Astrocyte (in vitro differentiated cells and primary cell): ENCODE measurements at regions not wholly inside any gene's neighbourhood (a gene's known extent, or its start where the extent isn't known, plus 50 kb on each side); places are given as distances from the start of the nearest gene placed in this dataset.

ENCODE experiments used
- DNase-seq: peaks from one replicate; pipeline ENCODE4 v3.0.0-alpha.2; 2010; ENCODE audit warnings: low read depth
- FAIRE-seq: peaks from 2 replicates; lab custom pipeline; 2011; peaks lifted over from hg19 to GRCh38; lab: Jason Lieb, UNC
- H2AFZ ChIP-seq: 2 replicates; pipeline ENCODE4 v1.6.0; 2012; ENCODE audit warnings: low read depth, low read length, inconsistent platforms
- H3K27ac ChIP-seq: 2 replicates; pipeline ENCODE4 v1.5.1; 2011; ENCODE audit warnings: low read depth, low read length, inconsistent platforms
- H3K27me3 ChIP-seq: 2 replicates; pipeline ENCODE4 v1.6.0; 2011; ENCODE audit warnings: low read length, inconsistent platforms; ENCODE audit not compliant: insufficient read depth
- H3K36me3 ChIP-seq: 2 replicates; pipeline ENCODE4 v1.5.1; 2011; ENCODE audit warnings: low read length, inconsistent platforms; ENCODE audit not compliant: insufficient read depth
- H3K4me1 ChIP-seq: 2 replicates; pipeline ENCODE4 v1.5.1; 2011; ENCODE audit warnings: low read length, inconsistent platforms; ENCODE audit not compliant: insufficient read depth
- H3K4me2 ChIP-seq: 2 replicates; pipeline ENCODE4 v1.6.0; 2012; ENCODE audit warnings: low read length, inconsistent platforms
- H3K4me3 ChIP-seq: 2 replicates; pipeline ENCODE4 v1.5.1; 2011; ENCODE audit warnings: low read depth, mild to moderate bottlenecking, low read length, inconsistent platforms; ENCODE audit not compliant: insufficient read depth
- H3K79me2 ChIP-seq: 2 replicates; pipeline ENCODE4 v1.6.0; 2012; ENCODE audit warnings: mild to moderate bottlenecking, low read length, inconsistent platforms; ENCODE audit not compliant: insufficient read depth
- H3K9ac ChIP-seq: 2 replicates; pipeline ENCODE4 v1.6.0; 2012; ENCODE audit warnings: mild to moderate bottlenecking, low read length, inconsistent platforms
- H3K9me3 ChIP-seq: 2 replicates; pipeline ENCODE4 v1.5.1; 2012; ENCODE audit warnings: low read depth, mild to moderate bottlenecking, low read length, inconsistent platforms; ENCODE audit not compliant: insufficient read depth
- H4K20me1 ChIP-seq: 2 replicates; pipeline ENCODE4 v1.6.0; 2012; ENCODE audit warnings: low read length, inconsistent platforms; ENCODE audit not compliant: insufficient read depth
- H3K27ac Mint-ChIP-seq: one replicate; pipeline ENCODE4 v1.8.0; 2021; ENCODE audit warnings: mild to moderate bottlenecking, mixed read lengths; ENCODE audit not compliant: unreplicated experiment
- H3K27me3 Mint-ChIP-seq: one replicate; pipeline ENCODE4 v1.8.0; 2021; ENCODE audit warnings: low read depth, mixed read lengths; ENCODE audit not compliant: unreplicated experiment
- H3K36me3 Mint-ChIP-seq: one replicate; pipeline ENCODE4 v1.8.0; 2021; ENCODE audit warnings: low read depth, mixed read lengths; ENCODE audit not compliant: unreplicated experiment
- H3K4me1 Mint-ChIP-seq: one replicate; pipeline ENCODE4 v1.8.0; 2021; ENCODE audit warnings: low read depth, mixed read lengths; ENCODE audit not compliant: unreplicated experiment
- H3K4me3 Mint-ChIP-seq: one replicate; pipeline ENCODE4 v1.8.0; 2021; ENCODE audit warnings: mild to moderate bottlenecking, moderate library complexity, mixed read lengths; ENCODE audit not compliant: unreplicated experiment
- H3K9me3 Mint-ChIP-seq: one replicate; pipeline ENCODE4 v1.8.0; 2021; ENCODE audit warnings: mild to moderate bottlenecking, mixed read lengths; ENCODE audit not compliant: unreplicated experiment
- EZH2 ChIP-seq: IDR thresholded peaks from 2 replicates; pipeline ENCODE4 v1.6.1; 2012; ENCODE audit warnings: mild to moderate bottlenecking, low read length, inconsistent platforms; ENCODE audit not compliant: insufficient read depth
- TF ChIP-seq, protein P1 (sequence below): IDR thresholded peaks from 2 replicates; pipeline ENCODE4 v1.5.1; 2011; ENCODE audit warnings: low read depth, mild to moderate bottlenecking, inconsistent platforms, low read length, moderate library complexity; ENCODE audit not compliant: insufficient read depth

DNA sequence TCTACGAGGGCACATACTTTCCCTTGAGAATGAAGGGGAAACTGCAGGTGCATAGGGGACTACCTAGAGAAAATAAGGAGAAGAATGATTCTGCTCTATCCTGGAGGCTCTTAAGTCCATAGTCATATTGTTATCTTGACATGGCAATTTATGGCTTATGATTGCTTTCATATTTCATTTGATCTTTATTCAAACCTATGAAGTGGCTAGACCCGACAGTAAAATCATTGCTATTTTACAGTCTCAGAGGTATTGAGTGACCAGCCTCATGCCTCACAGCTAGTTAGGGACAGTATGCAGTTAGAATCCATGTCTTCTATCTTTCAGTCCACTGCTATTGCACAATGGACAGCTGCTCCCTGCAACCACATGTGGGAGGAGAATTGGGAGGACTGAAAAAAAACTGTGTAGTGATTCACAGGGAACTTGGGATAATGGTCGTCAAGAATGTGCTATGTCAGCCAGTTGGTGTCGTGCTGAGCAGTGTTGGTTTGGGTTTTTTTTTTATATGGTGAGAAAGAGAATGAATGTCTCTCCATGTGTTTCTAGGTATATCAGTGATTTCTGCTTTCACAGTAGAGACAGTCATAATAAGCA, 63.2 kb upstream of the SPPL2A start:
- Mint-ChIP-seq H3K4me3 (peak overlapping the region; percentile 28), H3K27ac (peak overlapping the region; percentile 86), H3K4me1 (peaks cover 35% of the 10 kb centered on the region), H3K27me3 (no peaks in the 10 kb centered on the region), H3K9me3 (no peaks in the 10 kb centered on the region), H3K36me3 (no peaks in the 10 kb centered on the region)
- Histone ChIP-seq H3K27me3 (no peaks in the 10 kb centered on the region), H3K9me3 (no peaks in the 10 kb centered on the region), H2AFZ (no peak overlapping the region), H3K4me2 (peak overlapping the region; percentile 35), H3K4me1 (peaks cover 3% of the 10 kb centered on the region), H3K9ac (no peak overlapping the region), H3K36me3 (no peaks in the 10 kb centered on the region), H3K27ac (no peak overlapping the region), H4K20me1 (no peaks in the 10 kb centered on the region), H3K79me2 (no peaks in the 10 kb centered on the region), H3K4me3 (no peak overlapping the region)
- FAIRE-seq (peak; percentile 84), DNase-seq (peak; percentile 90)
- TF ChIP-seq EZH2 = no peak
- TF ChIP-seq, protein P1, sequence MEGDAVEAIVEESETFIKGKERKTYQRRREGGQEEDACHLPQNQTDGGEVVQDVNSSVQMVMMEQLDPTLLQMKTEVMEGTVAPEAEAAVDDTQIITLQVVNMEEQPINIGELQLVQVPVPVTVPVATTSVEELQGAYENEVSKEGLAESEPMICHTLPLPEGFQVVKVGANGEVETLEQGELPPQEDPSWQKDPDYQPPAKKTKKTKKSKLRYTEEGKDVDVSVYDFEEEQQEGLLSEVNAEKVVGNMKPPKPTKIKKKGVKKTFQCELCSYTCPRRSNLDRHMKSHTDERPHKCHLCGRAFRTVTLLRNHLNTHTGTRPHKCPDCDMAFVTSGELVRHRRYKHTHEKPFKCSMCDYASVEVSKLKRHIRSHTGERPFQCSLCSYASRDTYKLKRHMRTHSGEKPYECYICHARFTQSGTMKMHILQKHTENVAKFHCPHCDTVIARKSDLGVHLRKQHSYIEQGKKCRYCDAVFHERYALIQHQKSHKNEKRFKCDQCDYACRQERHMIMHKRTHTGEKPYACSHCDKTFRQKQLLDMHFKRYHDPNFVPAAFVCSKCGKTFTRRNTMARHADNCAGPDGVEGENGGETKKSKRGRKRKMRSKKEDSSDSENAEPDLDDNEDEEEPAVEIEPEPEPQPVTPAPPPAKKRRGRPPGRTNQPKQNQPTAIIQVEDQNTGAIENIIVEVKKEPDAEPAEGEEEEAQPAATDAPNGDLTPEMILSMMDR = no peak

DNA sequence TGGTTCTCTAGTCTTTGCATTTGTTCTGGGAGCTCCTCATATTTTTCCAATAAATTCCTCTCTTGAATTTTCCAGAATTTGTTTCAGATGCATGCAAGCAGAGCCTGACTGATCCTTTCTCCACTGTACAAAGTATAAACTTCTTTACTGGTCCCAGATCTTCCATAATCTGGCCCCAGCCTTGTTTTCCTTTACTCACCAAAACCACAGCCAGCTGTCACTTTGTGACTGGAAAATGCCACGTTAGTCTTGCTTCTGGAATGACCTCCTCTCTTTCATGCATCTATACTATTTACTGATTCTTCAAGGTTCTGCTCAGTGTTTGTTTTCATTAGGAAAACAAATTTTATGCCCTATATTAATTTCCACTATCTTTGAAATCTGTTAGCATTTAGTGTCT, 60.4 kb upstream of the SPPL2A start:
- Mint-ChIP-seq H3K4me1 (peaks cover 25% of the 10 kb centered on the region), H3K9me3 (no peaks in the 10 kb centered on the region), H3K36me3 (no peaks in the 10 kb centered on the region), H3K27me3 (no peaks in the 10 kb centered on the region), H3K4me3 (no peak overlapping the region), H3K27ac (no peak overlapping the region)
- Histone ChIP-seq H3K4me3 (no peak overlapping the region), H3K4me1 (peaks cover 3% of the 10 kb centered on the region), H3K9me3 (no peaks in the 10 kb centered on the region), H3K27ac (no peak overlapping the region), H3K4me2 (no peak overlapping the region), H4K20me1 (no peaks in the 10 kb centered on the region), H2AFZ (no peak overlapping the region), H3K79me2 (no peaks in the 10 kb centered on the region), H3K27me3 (no peaks in the 10 kb centered on the region), H3K9ac (no peak overlapping the region), H3K36me3 (no peaks in the 10 kb centered on the region)
- FAIRE-seq (no peak), DNase-seq (no peak)
- TF ChIP-seq, protein P1 = no peak
- TF ChIP-seq EZH2 = no peak

GRCh38 chr15:50824514-50824913, 59.0 kb upstream of the SPPL2A start:
- H3K36me3 Mint-ChIP-seq = no peaks in the 10 kb centered on the region
- H3K4me3 Mint-ChIP-seq = no peak overlapping the region
- Histone ChIP-seq H3K4me2 (no peak overlapping the region), H2AFZ (no peak overlapping the region), H3K27ac (no peak overlapping the region), H3K9me3 (no peaks in the 10 kb centered on the region), H3K4me3 (no peak overlapping the region), H3K27me3 (no peaks in the 10 kb centered on the region), H3K36me3 (no peaks in the 10 kb centered on the region), H3K79me2 (no peaks in the 10 kb centered on the region), H3K4me1 (peaks cover 3% of the 10 kb centered on the region), H4K20me1 (no peaks in the 10 kb centered on the region), H3K9ac (no peak overlapping the region)
- no peak for FAIRE-seq
- TF ChIP-seq, protein P1 = no peak
- TF ChIP-seq EZH2 = no peak
- no peaks in the 10 kb centered on the region for H3K9me3 Mint-ChIP-seq
- DNase-seq = no peak
- H3K27ac Mint-ChIP-seq = peak overlapping the region; percentile 47
- no peaks in the 10 kb centered on the region for H3K27me3 Mint-ChIP-seq
- H3K4me1 Mint-ChIP-seq = peaks cover 28% of the 10 kb centered on the region
